Mesendoderm (in vitro differentiated cells): ENCODE measurements at regions not wholly inside any gene's neighbourhood (a gene's known extent, or its start where the extent isn't known, plus 50 kb on each side); places are given as distances from the start of the nearest gene placed in this dataset.

Experiments used
- DNase-seq: peaks from one replicate; pipeline ENCODE4 v3.0.0; 2013
- H2AK5ac ChIP-seq: 2 replicates; pipeline ENCODE4 v1.6.1; 2013; ENCODE audit warnings: low read length, inconsistent platforms
- H2BK120ac ChIP-seq: 2 replicates; pipeline ENCODE4 v1.6.1; 2013; ENCODE audit warnings: low read depth, mild to moderate bottlenecking, low read length, moderate library complexity, mixed read lengths
- H2BK15ac ChIP-seq: replicated peaks from 2 replicates; pipeline ENCODE4 v1.6.1; 2013; ENCODE audit warnings: low read depth, mild to moderate bottlenecking, moderate library complexity
- H2BK5ac ChIP-seq: 2 replicates; pipeline ENCODE4 v1.6.1; 2013; ENCODE audit warnings: low read length, inconsistent platforms
- H3K18ac ChIP-seq: 2 replicates; pipeline ENCODE4 v1.6.1; 2013; ENCODE audit warnings: mild to moderate bottlenecking, low read length, mixed read lengths
- H3K23ac ChIP-seq: one replicate; pipeline ENCODE4 v1.6.1; 2013; ENCODE audit warnings: low read length
- H3K27ac ChIP-seq: 2 replicates; pipeline ENCODE4 v1.5.1; 2013; ENCODE audit warnings: low read depth, mild to moderate bottlenecking, inconsistent platforms, low read length, moderate library complexity
- H3K27me3 ChIP-seq: 2 replicates; pipeline ENCODE4 v1.6.1; 2013; ENCODE audit warnings: low read length, control low read depth, mild to moderate bottlenecking, inconsistent platforms; ENCODE audit not compliant: insufficient read depth, poor library complexity
- H3K36me3 ChIP-seq: 2 replicates; pipeline ENCODE4 v1.6.1; 2013; ENCODE audit warnings: low read length, inconsistent platforms; ENCODE audit not compliant: control insufficient read depth, insufficient read depth
- H3K4ac ChIP-seq: one replicate; pipeline ENCODE4 v1.6.1; 2013; ENCODE audit warnings: low read depth, mild to moderate bottlenecking, low read length, moderate library complexity
- H3K4me1 ChIP-seq: 2 replicates; pipeline ENCODE4 v1.6.1; 2013; ENCODE audit warnings: low read depth, low read length, inconsistent platforms; ENCODE audit not compliant: control insufficient read depth
- H3K4me2 ChIP-seq: 2 replicates; pipeline ENCODE4 v1.6.1; 2013; ENCODE audit warnings: low read length
- H3K4me3 ChIP-seq: 2 replicates; pipeline ENCODE4 v1.5.1; 2013; ENCODE audit warnings: mild to moderate bottlenecking, low read length
- H3K56ac ChIP-seq: one replicate; pipeline ENCODE4 v1.6.1; 2013; ENCODE audit warnings: low read length
- H3K79me1 ChIP-seq: 2 replicates; pipeline ENCODE4 v1.6.1; 2013; ENCODE audit warnings: low read length, inconsistent platforms
- H3K79me2 ChIP-seq: 2 replicates; pipeline ENCODE4 v1.6.1; 2013; ENCODE audit warnings: mild to moderate bottlenecking, low read length; ENCODE audit not compliant: control insufficient read depth, insufficient read depth
- H3K9ac ChIP-seq: 2 replicates; pipeline ENCODE4 v1.6.1; 2013; ENCODE audit warnings: low read length, inconsistent platforms
- H4K5ac ChIP-seq: one replicate; pipeline ENCODE4 v1.6.1; 2013; ENCODE audit warnings: low read length
- H4K8ac ChIP-seq: one replicate; pipeline ENCODE4 v1.6.1; 2013; ENCODE audit warnings: low read depth, mild to moderate bottlenecking, control low read depth, low read length, moderate library complexity
- WGBS: extraction: QIAGEN DNeasy Blood & Tissue Kit; methylation state at CpG from one replicate; pipeline ENCODE4 v1.1.7; 2013; ENCODE audit warnings: low lambda C conversion rate, missing lambda C conversion rate; ENCODE audit not compliant: insufficient coverage; ENCODE audit errors: extremely low coverage; 5-methylcytosine and 5-hydroxymethylcytosine counted together

- Histone ChIP-seq H3K27me3 (no peaks in the 10 kb centered on the region), H3K4me2 (no peak overlapping the region), H3K36me3 (no peaks in the 10 kb centered on the region), H2BK120ac (no peak overlapping the region), H4K5ac (no peak overlapping the region), H3K4me1 (no peaks in the 10 kb centered on the region), H3K9ac (no peak overlapping the region), H3K27ac (no peak overlapping the region), H3K56ac (no peak overlapping the region), H4K8ac (no peak overlapping the region), H3K4me3 (no peak overlapping the region), H3K18ac (no peak overlapping the region), H3K79me2 (no peaks in the 10 kb centered on the region), H3K23ac (no peak overlapping the region), H2AK5ac (no peak overlapping the region), H3K4ac (no peak overlapping the region), H2BK15ac (no peak overlapping the region), H3K79me1 (no peaks in the 10 kb centered on the region), H2BK5ac (no peak overlapping the region)
- no CpG with 5 or more reads among the region's 5 CpGs for WGBS
- DNase-seq, result no peak
Observed at GRCh38 chr20:60100780-60101179, 142.6 kb downstream of the CDH26 start.

- no peak overlapping the region for H3K56ac ChIP-seq
- H2BK15ac ChIP-seq, result no peak overlapping the region
- H3K79me1 ChIP-seq, result no peaks in the 10 kb centered on the region
- no peak overlapping the region for H2BK120ac ChIP-seq
- H3K4me1 ChIP-seq, result no peaks in the 10 kb centered on the region
- no peak overlapping the region for H3K27ac ChIP-seq
- H3K4me2 ChIP-seq, result no peak overlapping the region
- H2BK5ac ChIP-seq, result no peak overlapping the region
- H3K4me3 ChIP-seq, result no peak overlapping the region
- H4K8ac ChIP-seq, result no peak overlapping the region
- H4K5ac ChIP-seq, result no peak overlapping the region
- no peak for DNase-seq
- H3K9ac ChIP-seq, result no peak overlapping the region
- no peak overlapping the region for H3K23ac ChIP-seq
- H3K4ac ChIP-seq, result no peak overlapping the region
- no peak overlapping the region for H2AK5ac ChIP-seq
- H3K36me3 ChIP-seq, result no peaks in the 10 kb centered on the region
- no CpG with 5 or more reads among the region's 13 CpGs for WGBS
- H3K79me2 ChIP-seq, result no peaks in the 10 kb centered on the region
- no peak overlapping the region for H3K18ac ChIP-seq
- H3K27me3 ChIP-seq, result no peaks in the 10 kb centered on the region
Observed at GRCh38 chr20:60101201-60101890, 143.1 kb downstream of the CDH26 start.

GRCh38 chr20:60101891-60102281 is 143.7 kb downstream of the CDH26 start:
- no peak overlapping the region for H4K5ac ChIP-seq
- DNase-seq, result no peak

GRCh38 chr20:60102665-60103210 is 144.5 kb downstream of the CDH26 start:
- Histone ChIP-seq H4K5ac (no peak overlapping the region), H4K8ac (no peak overlapping the region), H3K9ac (no peak overlapping the region), H3K4ac (no peak overlapping the region), H3K27me3 (no peaks in the 10 kb centered on the region), H3K79me2 (no peaks in the 10 kb centered on the region), H3K4me1 (no peaks in the 10 kb centered on the region), H3K18ac (no peak overlapping the region), H2BK5ac (no peak overlapping the region), H3K27ac (no peak overlapping the region), H2BK15ac (no peak overlapping the region), H3K4me2 (no peak overlapping the region), H3K36me3 (no peaks in the 10 kb centered on the region), H3K56ac (no peak overlapping the region), H3K79me1 (no peaks in the 10 kb centered on the region), H2BK120ac (no peak overlapping the region), H3K4me3 (no peak overlapping the region), H2AK5ac (no peak overlapping the region), H3K23ac (no peak overlapping the region)
- WGBS, result no CpG with 5 or more reads among the region's 4 CpGs
- DNase-seq, result no peak

More at GRCh38 chr20:60101891-60102281, 143.7 kb downstream of the CDH26 start:
- Histone ChIP-seq H3K23ac (no peak overlapping the region), H3K36me3 (no peaks in the 10 kb centered on the region), H3K27ac (no peak overlapping the region), H3K4me1 (no peaks in the 10 kb centered on the region), H3K4ac (no peak overlapping the region), H3K79me2 (no peaks in the 10 kb centered on the region), H3K18ac (no peak overlapping the region), H4K8ac (no peak overlapping the region), H2BK120ac (no peak overlapping the region), H2BK15ac (no peak overlapping the region), H2AK5ac (no peak overlapping the region), H3K4me2 (no peak overlapping the region), H3K4me3 (no peak overlapping the region), H3K56ac (no peak overlapping the region), H2BK5ac (no peak overlapping the region), H3K79me1 (no peaks in the 10 kb centered on the region), H3K9ac (no peak overlapping the region), H3K27me3 (no peaks in the 10 kb centered on the region)
- no CpG with 5 or more reads among the region's 9 CpGs for WGBS

GRCh38 chr20:60104993-60105803 is 147.0 kb downstream of the CDH26 start:
- Histone ChIP-seq H3K79me2 (no peaks in the 10 kb centered on the region), H4K8ac (no peak overlapping the region), H3K4me3 (no peak overlapping the region), H3K27ac (no peak overlapping the region), H2BK15ac (no peak overlapping the region), H2BK120ac (no peak overlapping the region), H3K56ac (peak overlapping the region; percentile 47), H2BK5ac (no peak overlapping the region), H3K4ac (no peak overlapping the region), H3K4me2 (no peak overlapping the region), H3K9ac (no peak overlapping the region), H3K79me1 (no peaks in the 10 kb centered on the region), H3K4me1 (no peaks in the 10 kb centered on the region), H2AK5ac (no peak overlapping the region), H3K36me3 (no peaks in the 10 kb centered on the region), H3K23ac (no peak overlapping the region), H3K27me3 (no peaks in the 10 kb centered on the region), H3K18ac (no peak overlapping the region), H4K5ac (no peak overlapping the region)
- WGBS, result no CpG with 5 or more reads among the region's 10 CpGs
- peak; percentile 62 for DNase-seq
